ENCODE measurements at regions not wholly inside any gene's neighbourhood (a gene's known extent, or its start where the extent isn't known, plus 50 kb on each side); places are given as distances from the start of the nearest gene placed in this dataset.
A peak's percentile ranks its signal among the peaks of the same experiment; 100 is the strongest.
"Not testable (repeated sequence)": the region's sequence is repeated elsewhere in the genome, so short reads cannot be mapped to it uniquely, and the experiment has no call there.

DNA sequence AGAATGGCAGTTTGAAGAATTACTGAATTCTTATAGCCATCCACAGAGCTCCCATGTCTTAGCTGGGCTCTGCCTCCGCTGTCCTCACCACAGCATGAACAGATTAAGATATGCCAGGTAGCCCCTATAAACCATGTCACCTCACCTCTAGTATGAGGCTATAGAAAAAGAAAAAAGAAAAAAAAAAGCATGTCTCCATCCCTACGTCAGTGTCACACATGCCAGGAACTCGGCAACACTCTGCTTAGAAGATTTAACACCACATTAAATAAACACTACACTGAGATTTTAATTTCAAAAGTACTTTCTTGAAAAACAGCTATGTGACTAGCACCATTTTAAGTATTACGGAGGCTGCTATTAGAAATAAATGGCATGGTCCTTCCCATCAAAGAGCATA, 149.4 kb downstream of the CAPZA3 start:
- Histone ChIP-seq H3K27me3 (ENCODE audit: insufficient read depth, low read depth, low read length) (no peaks in the 10 kb centered on the region), H3K27ac (ENCODE audit: low read length) (peak overlapping the region; percentile 55), H3K9me3 (ENCODE audit: low read length) (no peaks in the 10 kb centered on the region), H3K4me2 (ENCODE audit: low read length) (no peak overlapping the region), H3F3A (ENCODE audit: insufficient read depth, low read length, poor library complexity, severe bottlenecking) (peaks cover 7% of the 10 kb centered on the region), H2AFZ (ENCODE audit: low read depth, low read length) (no peak overlapping the region), H4K20me1 (ENCODE audit: insufficient read depth) (no peaks in the 10 kb centered on the region), H3K9me2 (ENCODE audit: insufficient read depth, low read length) (no peaks in the 10 kb centered on the region), H3K4me3 (ENCODE audit: low read length) (no peak overlapping the region), H3K79me2 (replicated peaks; ENCODE audit: insufficient read depth, low read length) (no peaks in the 10 kb centered on the region), H3K9ac (ENCODE audit: low read length) (no peak overlapping the region), H3K36me3 (ENCODE audit: insufficient read depth, low read length) (no peaks in the 10 kb centered on the region)
- TF ChIP-seq RAD21 (conservative IDR thresholded peaks at IDR 0.05) (no peak), TAF1 (IDR thresholded peaks at IDR 0.05; ENCODE audit: low read depth) (no peak), SMC3 (conservative IDR thresholded peaks at IDR 0.05; ENCODE audit: poor library complexity) (no peak), EP300 (conservative IDR thresholded peaks at IDR 0.05; ENCODE audit: poor library complexity, severe bottlenecking) (no peak), MXI1 (conservative IDR thresholded peaks at IDR 0.05; ENCODE audit: poor library complexity, severe bottlenecking) (no peak), CTCF (IDR thresholded peaks at IDR 0.05; ENCODE audit: poor library complexity, severe bottlenecking) (no peak), EZH2 (IDR thresholded peaks at IDR 0.05; ENCODE audit: borderline replicate concordance, insufficient read depth, low read length, poor library complexity, severe bottlenecking) (no peak), POLR2AphosphoS5 (IDR thresholded peaks at IDR 0.05) (no peak)
- TF ChIP-seq, protein P1, sequence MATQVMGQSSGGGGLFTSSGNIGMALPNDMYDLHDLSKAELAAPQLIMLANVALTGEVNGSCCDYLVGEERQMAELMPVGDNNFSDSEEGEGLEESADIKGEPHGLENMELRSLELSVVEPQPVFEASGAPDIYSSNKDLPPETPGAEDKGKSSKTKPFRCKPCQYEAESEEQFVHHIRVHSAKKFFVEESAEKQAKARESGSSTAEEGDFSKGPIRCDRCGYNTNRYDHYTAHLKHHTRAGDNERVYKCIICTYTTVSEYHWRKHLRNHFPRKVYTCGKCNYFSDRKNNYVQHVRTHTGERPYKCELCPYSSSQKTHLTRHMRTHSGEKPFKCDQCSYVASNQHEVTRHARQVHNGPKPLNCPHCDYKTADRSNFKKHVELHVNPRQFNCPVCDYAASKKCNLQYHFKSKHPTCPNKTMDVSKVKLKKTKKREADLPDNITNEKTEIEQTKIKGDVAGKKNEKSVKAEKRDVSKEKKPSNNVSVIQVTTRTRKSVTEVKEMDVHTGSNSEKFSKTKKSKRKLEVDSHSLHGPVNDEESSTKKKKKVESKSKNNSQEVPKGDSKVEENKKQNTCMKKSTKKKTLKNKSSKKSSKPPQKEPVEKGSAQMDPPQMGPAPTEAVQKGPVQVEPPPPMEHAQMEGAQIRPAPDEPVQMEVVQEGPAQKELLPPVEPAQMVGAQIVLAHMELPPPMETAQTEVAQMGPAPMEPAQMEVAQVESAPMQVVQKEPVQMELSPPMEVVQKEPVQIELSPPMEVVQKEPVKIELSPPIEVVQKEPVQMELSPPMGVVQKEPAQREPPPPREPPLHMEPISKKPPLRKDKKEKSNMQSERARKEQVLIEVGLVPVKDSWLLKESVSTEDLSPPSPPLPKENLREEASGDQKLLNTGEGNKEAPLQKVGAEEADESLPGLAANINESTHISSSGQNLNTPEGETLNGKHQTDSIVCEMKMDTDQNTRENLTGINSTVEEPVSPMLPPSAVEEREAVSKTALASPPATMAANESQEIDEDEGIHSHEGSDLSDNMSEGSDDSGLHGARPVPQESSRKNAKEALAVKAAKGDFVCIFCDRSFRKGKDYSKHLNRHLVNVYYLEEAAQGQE (IDR thresholded peaks at IDR 0.05; ENCODE audit: borderline replicate concordance), result no peak

DNA sequence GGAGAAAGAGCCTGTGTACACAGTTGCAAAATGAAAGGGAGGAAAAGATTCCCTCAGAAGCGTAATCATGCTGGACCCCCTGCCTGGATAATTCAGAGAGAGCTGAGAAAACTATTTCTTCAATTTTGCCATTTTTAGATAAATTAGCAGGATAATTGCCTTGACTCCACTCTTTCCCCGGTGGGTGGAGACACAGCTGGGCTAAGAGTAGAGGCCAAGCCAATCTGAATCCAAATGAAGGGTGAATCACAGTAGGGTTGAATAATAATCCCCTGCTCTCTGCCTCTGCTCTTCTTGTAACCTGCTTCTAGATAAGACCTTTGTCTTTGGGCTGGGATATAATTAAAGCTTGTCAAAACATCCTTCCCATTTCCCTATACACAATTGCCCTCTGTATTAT, 150.1 kb downstream of the CAPZA3 start:
- no peaks in the 10 kb centered on the region for H3K27me3 ChIP-seq (ENCODE audit: insufficient read depth, low read depth, low read length)
- H3K27ac ChIP-seq (ENCODE audit: low read length), result peak overlapping the region; percentile 72
- no peaks in the 10 kb centered on the region for H3K9me2 ChIP-seq (ENCODE audit: insufficient read depth, low read length)
- H2AFZ ChIP-seq (ENCODE audit: low read depth, low read length), result no peak overlapping the region
- TF ChIP-seq POLR2AphosphoS5 (IDR thresholded peaks at IDR 0.05), result peak; percentile 18
- TF ChIP-seq TAF1 (IDR thresholded peaks at IDR 0.05; ENCODE audit: low read depth), result no peak
- H3K79me2 ChIP-seq (replicated peaks; ENCODE audit: insufficient read depth, low read length), result no peaks in the 10 kb centered on the region
- no peaks in the 10 kb centered on the region for H3K36me3 ChIP-seq (ENCODE audit: insufficient read depth, low read length)
- no peaks in the 10 kb centered on the region for H3K9me3 ChIP-seq (ENCODE audit: low read length)
- no peaks in the 10 kb centered on the region for H4K20me1 ChIP-seq (ENCODE audit: insufficient read depth)
- H3F3A ChIP-seq (ENCODE audit: insufficient read depth, low read length, poor library complexity, severe bottlenecking), result peaks cover 7% of the 10 kb centered on the region
- peak overlapping the region; percentile 20 for H3K4me2 ChIP-seq (ENCODE audit: low read length)
- H3K9ac ChIP-seq (ENCODE audit: low read length), result no peak overlapping the region
- no peak overlapping the region for H3K4me3 ChIP-seq (ENCODE audit: low read length)

- not testable (repeated sequence) for H3K36me3 ChIP-seq (ENCODE audit: insufficient read depth, low read length); H4K20me1 ChIP-seq (ENCODE audit: insufficient read depth); H3K9me2 ChIP-seq (ENCODE audit: insufficient read depth, low read length); H3K27ac ChIP-seq (ENCODE audit: low read length); H3K9ac ChIP-seq (ENCODE audit: low read length); H3K4me3 ChIP-seq (ENCODE audit: low read length); H3K9me3 ChIP-seq (ENCODE audit: low read length); H3K79me2 ChIP-seq (replicated peaks; ENCODE audit: insufficient read depth, low read length); H3F3A ChIP-seq (ENCODE audit: insufficient read depth, low read length, poor library complexity, severe bottlenecking); H3K27me3 ChIP-seq (ENCODE audit: insufficient read depth, low read depth, low read length); H2AFZ ChIP-seq (ENCODE audit: low read depth, low read length); H3K4me2 ChIP-seq (ENCODE audit: low read length)
These were observed 152.7 kb downstream of the CAPZA3 start for GRCh38 chr12:18890621-18891020.
